ENCODE measurements at regions not wholly inside any gene's neighbourhood (a gene's known extent, or its start where the extent isn't known, plus 50 kb on each side); places are given as distances from the start of the nearest gene placed in this dataset.

- no peaks in the 10 kb centered on the region for H3K27me3 Mint-ChIP-seq
- ATAC-seq (ENCODE audit: low read depth in 2 of 2): no peak
- H3K4me3 Mint-ChIP-seq: no peak overlapping the region
- H3K4me1 Mint-ChIP-seq: peaks cover 0 to 7% (median 0%) of the 10 kb centered on the region in 3 donors
- peaks cover 15 to 24% of the 10 kb centered on the region in 2 donors for H3K36me3 Mint-ChIP-seq
- no peak overlapping the region for H3K27ac Mint-ChIP-seq
- DNase-seq: no peak
- H3K9me3 Mint-ChIP-seq: peaks cover 9 to 29% (median 21%) of the 10 kb centered on the region in 7 donors
These were observed 488.0 kb upstream of the NOX3 start for GRCh38 chr6:155943635-155944034.

GRCh38 chr6:155939253-155939652, 483.6 kb upstream of the NOX3 start:
- ATAC-seq (ENCODE audit: low read depth in 2 of 2) (no peak), DNase-seq (no peak)
- Mint-ChIP-seq H3K4me3 (no peak overlapping the region), H3K4me1 (peaks cover 0 to 7% (median 0%) of the 10 kb centered on the region in 3 donors), H3K27me3 (no peaks in the 10 kb centered on the region), H3K27ac (peak overlapping the region in 1 of 6 donors; percentile 31), H3K36me3 (peaks cover 0 to 11% of the 10 kb centered on the region in 2 donors), H3K9me3 (peaks cover 0 to 4% (median 0%) of the 10 kb centered on the region in 7 donors)

DNA sequence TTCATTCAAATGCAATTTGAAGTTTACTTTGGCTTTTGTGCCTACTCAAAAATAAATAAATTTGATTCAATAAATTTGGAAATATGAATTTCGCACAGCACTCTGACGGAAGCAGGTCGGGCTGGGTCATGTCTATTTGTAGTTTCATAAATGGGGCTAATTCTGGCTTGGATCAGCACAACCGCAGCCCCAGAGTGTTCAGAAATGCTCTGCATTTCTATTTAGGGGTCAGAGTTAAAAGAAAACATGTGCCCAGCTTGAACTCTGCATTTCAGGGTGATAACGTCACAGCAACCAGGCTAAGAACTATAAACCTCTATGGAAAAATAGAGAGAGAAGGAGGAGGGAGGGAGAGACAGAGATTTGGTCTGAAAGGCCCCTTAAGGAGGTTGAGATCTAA, 480.9 kb upstream of the NOX3 start:
- no peaks in the 10 kb centered on the region for H3K27me3 Mint-ChIP-seq
- ATAC-seq (ENCODE audit: low read depth in 2 of 2) (no peak), DNase-seq (no peak)
- H3K4me3 Mint-ChIP-seq: no peak overlapping the region
- peaks cover 0 to 6% of the 10 kb centered on the region in 2 donors for H3K36me3 Mint-ChIP-seq
- peaks cover 0 to 7% (median 0%) of the 10 kb centered on the region in 3 donors for H3K4me1 Mint-ChIP-seq
- peaks cover 0 to 12% (median 3%) of the 10 kb centered on the region in 7 donors for H3K9me3 Mint-ChIP-seq
- no peak overlapping the region for H3K27ac Mint-ChIP-seq

DNA sequence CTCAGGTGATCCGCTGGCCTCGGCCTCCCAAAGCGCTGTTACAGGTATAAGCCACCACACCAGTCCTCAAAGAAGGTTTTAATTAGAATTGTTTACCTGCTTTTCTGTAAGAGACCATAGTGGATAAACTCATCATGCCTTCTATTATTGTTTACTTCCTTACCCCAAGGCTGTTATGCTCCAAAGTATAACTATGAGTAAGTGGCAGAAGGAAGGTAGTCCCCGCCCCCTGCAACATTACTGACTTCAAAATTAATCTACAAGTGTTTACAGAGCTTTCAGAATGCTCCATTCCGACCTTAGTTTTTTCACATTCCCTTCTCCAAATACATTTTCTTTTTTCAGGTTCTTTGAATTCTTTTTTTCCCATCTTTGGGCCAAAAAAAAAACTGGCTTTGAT, 480.5 kb upstream of the NOX3 start:
- Mint-ChIP-seq H3K27ac (peak overlapping the region in 1 of 6 donors; percentile 68), H3K4me1 (peaks cover 0 to 7% (median 0%) of the 10 kb centered on the region in 3 donors), H3K36me3 (peaks cover 0 to 6% of the 10 kb centered on the region in 2 donors), H3K9me3 (peaks cover 0 to 17% (median 3%) of the 10 kb centered on the region in 7 donors), H3K27me3 (no peaks in the 10 kb centered on the region), H3K4me3 (no peak overlapping the region)
- no peak for ATAC-seq (ENCODE audit: low read depth in 2 of 2)
- DNase-seq: no peak

DNA sequence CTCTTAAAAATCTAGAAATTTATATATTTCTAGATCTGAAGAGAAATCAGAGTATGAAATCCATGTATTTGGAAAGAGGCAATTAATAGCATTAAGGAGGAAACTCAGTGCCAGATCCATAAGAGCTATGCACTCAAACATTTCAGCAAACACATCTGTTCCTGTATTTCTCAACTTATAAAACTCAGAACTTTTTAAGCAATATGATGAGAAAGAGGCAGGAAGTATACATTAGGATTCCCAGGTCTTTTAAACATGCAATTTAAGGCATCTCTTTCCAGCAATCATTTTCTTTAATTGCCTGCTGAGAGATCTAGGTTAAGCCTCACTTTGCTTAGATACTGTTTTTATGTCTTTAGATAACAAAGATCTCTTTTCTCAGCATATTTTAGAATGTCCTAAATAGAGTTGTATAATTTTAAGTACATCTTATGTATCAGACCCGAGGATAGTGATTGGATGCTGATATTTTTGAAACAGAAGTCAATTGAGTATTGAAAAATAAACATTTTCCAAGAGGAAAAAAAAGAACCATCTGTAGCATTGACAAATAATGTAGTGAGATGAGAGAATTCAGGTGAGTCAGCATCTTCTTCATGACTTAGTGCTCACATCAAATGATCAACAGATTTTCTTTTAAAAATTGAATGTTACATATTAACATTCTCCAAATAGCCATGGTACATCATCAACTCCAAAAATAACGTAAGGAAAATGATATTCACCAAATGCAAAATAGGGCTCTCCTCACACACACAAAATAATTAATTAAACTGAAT, 461.4 kb upstream of the NOX3 start:
- DNase-seq: no peak

GRCh38 chr6:155915651-155916050, 460.0 kb upstream of the NOX3 start:
- DNase-seq (no peak), ATAC-seq (ENCODE audit: low read depth in 2 of 2) (no peak)
- Mint-ChIP-seq H3K27ac (no peak overlapping the region), H3K4me3 (no peak overlapping the region), H3K27me3 (no peaks in the 10 kb centered on the region), H3K4me1 (no peaks in the 10 kb centered on the region), H3K36me3 (peaks cover 0 to 7% of the 10 kb centered on the region in 2 donors), H3K9me3 (peaks cover 2 to 17% (median 5%) of the 10 kb centered on the region in 7 donors)

More for the DNA sequence above, 461.4 kb upstream of the NOX3 start:
- Mint-ChIP-seq H3K27me3 (no peaks in the 10 kb centered on the region), H3K4me1 (no peaks in the 10 kb centered on the region), H3K36me3 (no peaks in the 10 kb centered on the region), H3K27ac (no peak overlapping the region), H3K9me3 (peaks cover 0 to 5% (median 2%) of the 10 kb centered on the region in 7 donors), H3K4me3 (no peak overlapping the region)
- no peak for ATAC-seq (ENCODE audit: low read depth in 2 of 2)

DNA sequence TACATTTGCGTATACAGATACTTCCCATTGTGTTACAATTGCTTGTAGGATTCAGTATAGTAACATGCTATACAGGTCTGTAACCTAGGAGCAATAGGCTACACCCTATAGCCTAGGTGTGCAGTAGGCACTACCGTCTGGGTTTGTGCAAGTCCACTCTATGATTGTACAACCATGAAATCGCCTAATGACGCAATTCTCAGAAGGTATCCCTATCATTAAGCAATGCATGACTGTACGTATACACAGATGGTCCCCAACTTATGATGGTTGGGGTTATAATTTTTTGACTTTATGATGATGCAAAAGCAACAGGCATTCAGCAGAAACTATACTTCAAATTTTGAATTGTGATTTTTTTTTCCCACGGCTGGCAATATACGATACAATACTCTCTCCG, 458.2 kb upstream of the NOX3 start:
- no peak overlapping the region for H3K4me3 Mint-ChIP-seq
- no peak overlapping the region for H3K27ac Mint-ChIP-seq
- peaks cover 8 to 31% (median 17%) of the 10 kb centered on the region in 7 donors for H3K9me3 Mint-ChIP-seq
- ATAC-seq (ENCODE audit: low read depth in 2 of 2) (no peak), DNase-seq (no peak)
- H3K27me3 Mint-ChIP-seq: no peaks in the 10 kb centered on the region
- peaks cover 18 to 21% of the 10 kb centered on the region in 2 donors for H3K36me3 Mint-ChIP-seq
- no peaks in the 10 kb centered on the region for H3K4me1 Mint-ChIP-seq

GRCh38 chr6:155909710-155910109, 454.1 kb upstream of the NOX3 start:
- DNase-seq (no peak), ATAC-seq (ENCODE audit: low read depth in 2 of 2) (no peak)
- Mint-ChIP-seq H3K27me3 (no peaks in the 10 kb centered on the region), H3K4me3 (no peak overlapping the region), H3K27ac (no peak overlapping the region), H3K9me3 (peaks cover 12 to 45% (median 24%) of the 10 kb centered on the region in 7 donors), H3K4me1 (no peaks in the 10 kb centered on the region), H3K36me3 (peaks cover 25 to 26% of the 10 kb centered on the region in 2 donors)

- Mint-ChIP-seq H3K27me3 (no peaks in the 10 kb centered on the region), H3K9me3 (peaks cover 0 to 4% (median 0%) of the 10 kb centered on the region in 7 donors), H3K4me3 (no peak overlapping the region), H3K27ac (no peak overlapping the region), H3K36me3 (no peaks in the 10 kb centered on the region), H3K4me1 (no peaks in the 10 kb centered on the region)
- no peak for ATAC-seq (ENCODE audit: low read depth in 2 of 2)
- no peak for DNase-seq
These were observed 440.0 kb upstream of the NOX3 start for GRCh38 chr6:155895641-155896040.

DNA sequence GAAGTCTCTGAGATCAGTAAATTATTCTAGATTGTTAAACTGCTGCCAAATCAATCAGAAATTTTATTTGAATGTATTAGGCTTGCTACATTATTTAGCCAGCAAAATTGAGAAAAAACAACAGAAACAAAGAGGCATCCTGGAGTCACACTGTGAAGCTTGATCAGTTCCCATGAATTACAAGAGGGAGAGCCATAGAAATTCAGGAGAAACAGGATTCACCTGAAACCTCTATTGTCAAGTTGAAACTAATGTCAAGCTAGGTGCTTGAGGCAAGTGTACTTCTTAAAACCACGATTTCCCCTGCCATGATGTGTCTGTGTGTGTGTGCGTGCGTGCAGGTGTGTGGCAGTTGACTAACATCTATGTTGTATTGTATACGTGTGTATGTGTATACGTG, 439.1 kb upstream of the NOX3 start:
- H3K27ac Mint-ChIP-seq: no peak overlapping the region
- peaks cover 0 to 4% (median 0%) of the 10 kb centered on the region in 7 donors for H3K9me3 Mint-ChIP-seq
- ATAC-seq (ENCODE audit: low read depth in 2 of 2) (no peak), DNase-seq (no peak)
- no peak overlapping the region for H3K4me3 Mint-ChIP-seq
- no peaks in the 10 kb centered on the region for H3K36me3 Mint-ChIP-seq
- H3K4me1 Mint-ChIP-seq: no peaks in the 10 kb centered on the region
- H3K27me3 Mint-ChIP-seq: no peaks in the 10 kb centered on the region

GRCh38 chr6:155894262-155894661, 438.6 kb upstream of the NOX3 start:
- Mint-ChIP-seq H3K9me3 (peaks cover 0 to 4% (median 0%) of the 10 kb centered on the region in 7 donors), H3K27me3 (no peaks in the 10 kb centered on the region), H3K4me1 (no peaks in the 10 kb centered on the region), H3K27ac (no peak overlapping the region), H3K4me3 (no peak overlapping the region), H3K36me3 (no peaks in the 10 kb centered on the region)
- DNase-seq (no peak), ATAC-seq (ENCODE audit: low read depth in 2 of 2) (no peak)

GRCh38 chr6:155890409-155890808, 434.8 kb upstream of the NOX3 start:
- H3K36me3 Mint-ChIP-seq: peaks cover 0 to 8% of the 10 kb centered on the region in 2 donors
- H3K4me1 Mint-ChIP-seq: no peaks in the 10 kb centered on the region
- H3K27ac Mint-ChIP-seq: no peak overlapping the region
- ATAC-seq (ENCODE audit: low read depth in 2 of 2): no peak
- no peak for DNase-seq
- H3K9me3 Mint-ChIP-seq: peaks cover 0 to 4% (median 0%) of the 10 kb centered on the region in 7 donors
- H3K4me3 Mint-ChIP-seq: no peak overlapping the region
- H3K27me3 Mint-ChIP-seq: no peaks in the 10 kb centered on the region

DNA sequence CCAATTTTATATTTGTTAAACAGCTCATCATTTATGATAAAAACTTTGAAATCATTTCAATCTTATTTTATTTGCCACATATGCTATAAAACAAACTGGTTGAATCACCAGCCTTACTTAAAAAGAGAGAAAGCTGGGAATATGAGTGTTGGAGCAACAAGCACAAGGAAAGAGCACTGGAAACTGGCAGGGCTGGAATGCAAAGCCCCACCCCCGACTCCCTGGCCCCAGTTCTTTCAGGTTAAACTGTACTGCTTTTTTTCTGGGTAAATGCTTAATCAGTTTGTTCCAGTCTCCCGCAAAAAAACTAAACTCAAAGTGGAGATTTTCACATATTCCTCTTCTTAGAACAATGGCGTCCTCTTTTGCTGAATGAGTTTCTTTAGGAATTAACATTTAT, 433.8 kb upstream of the NOX3 start:
- Mint-ChIP-seq H3K4me1 (no peaks in the 10 kb centered on the region), H3K9me3 (peaks cover 0 to 4% (median 0%) of the 10 kb centered on the region in 7 donors), H3K4me3 (no peak overlapping the region), H3K27ac (no peak overlapping the region), H3K36me3 (peaks cover 0 to 8% of the 10 kb centered on the region in 2 donors), H3K27me3 (no peaks in the 10 kb centered on the region)
- ATAC-seq (ENCODE audit: low read depth in 2 of 2) (no peak), DNase-seq (no peak)

DNA sequence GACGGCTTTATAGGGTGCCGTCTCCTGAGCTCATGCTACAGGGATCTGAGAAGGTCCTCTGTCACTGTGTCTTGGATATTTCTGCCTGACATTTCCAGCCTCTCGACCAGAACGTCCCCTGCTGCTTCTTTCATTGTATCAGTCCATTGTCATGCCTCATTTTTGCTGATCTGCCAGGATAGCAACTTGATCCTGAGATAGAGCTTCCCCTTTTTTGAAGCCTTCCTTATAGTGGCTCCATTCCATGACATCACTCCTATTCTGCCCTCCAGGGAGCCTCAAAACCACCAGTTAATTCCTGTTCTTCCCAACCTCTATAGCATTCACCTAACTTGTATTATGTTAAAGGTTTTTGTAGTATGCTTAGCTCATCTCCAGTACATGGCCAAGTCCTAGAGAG, 431.8 kb upstream of the NOX3 start:
- no peaks in the 10 kb centered on the region for H3K27me3 Mint-ChIP-seq
- ATAC-seq (ENCODE audit: low read depth in 2 of 2) (no peak), DNase-seq (no peak)
- H3K4me1 Mint-ChIP-seq: peaks cover 4 to 13% (median 6%) of the 10 kb centered on the region in 3 donors
- peaks cover 0 to 8% of the 10 kb centered on the region in 2 donors for H3K36me3 Mint-ChIP-seq
- peak overlapping the region in 2 of 6 donors; percentile 22 to 43 for H3K27ac Mint-ChIP-seq
- no peaks in the 10 kb centered on the region for H3K9me3 Mint-ChIP-seq
- no peak overlapping the region for H3K4me3 Mint-ChIP-seq

Measured in naive B cell (primary cell).